ENCODE measurements at regions not wholly inside any gene's neighbourhood (a gene's known extent, or its start where the extent isn't known, plus 50 kb on each side); places are given as distances from the start of the nearest gene placed in this dataset.
A peak's percentile ranks its signal among the peaks of the same experiment; 100 is the strongest.

DNA sequence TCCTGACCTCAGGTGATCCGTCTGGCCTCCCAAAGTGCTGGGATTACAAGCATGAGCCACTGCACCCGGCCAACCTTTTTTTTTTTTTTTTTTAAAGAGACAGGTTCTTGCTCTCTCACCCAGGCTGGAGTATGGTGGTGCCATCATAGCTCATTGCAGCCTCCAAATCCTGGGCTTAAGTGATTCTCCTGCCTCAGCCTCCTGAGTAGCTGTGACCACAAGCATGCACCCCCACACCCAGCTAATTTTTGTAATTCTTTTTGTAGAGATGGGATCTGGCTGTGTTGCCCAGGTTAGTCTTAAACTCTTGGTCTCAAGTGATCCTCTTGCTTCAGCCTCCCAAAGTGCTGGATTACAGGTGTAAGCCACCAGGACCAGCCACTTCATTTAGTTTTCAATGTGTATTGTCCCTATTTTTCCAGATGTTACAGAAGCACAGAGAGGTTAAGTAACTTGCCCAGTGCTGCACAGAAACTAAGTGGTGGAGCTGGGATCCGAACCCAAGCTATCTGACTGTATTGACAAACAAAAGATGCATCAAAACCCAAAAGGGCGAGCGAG lies 55.6 kb upstream of the GRK3 start:
- no peaks in the 10 kb centered on the region for H3K36me3 ChIP-seq
- no peak overlapping the region for H3K4me3 ChIP-seq
- TF ChIP-seq, protein P1, sequence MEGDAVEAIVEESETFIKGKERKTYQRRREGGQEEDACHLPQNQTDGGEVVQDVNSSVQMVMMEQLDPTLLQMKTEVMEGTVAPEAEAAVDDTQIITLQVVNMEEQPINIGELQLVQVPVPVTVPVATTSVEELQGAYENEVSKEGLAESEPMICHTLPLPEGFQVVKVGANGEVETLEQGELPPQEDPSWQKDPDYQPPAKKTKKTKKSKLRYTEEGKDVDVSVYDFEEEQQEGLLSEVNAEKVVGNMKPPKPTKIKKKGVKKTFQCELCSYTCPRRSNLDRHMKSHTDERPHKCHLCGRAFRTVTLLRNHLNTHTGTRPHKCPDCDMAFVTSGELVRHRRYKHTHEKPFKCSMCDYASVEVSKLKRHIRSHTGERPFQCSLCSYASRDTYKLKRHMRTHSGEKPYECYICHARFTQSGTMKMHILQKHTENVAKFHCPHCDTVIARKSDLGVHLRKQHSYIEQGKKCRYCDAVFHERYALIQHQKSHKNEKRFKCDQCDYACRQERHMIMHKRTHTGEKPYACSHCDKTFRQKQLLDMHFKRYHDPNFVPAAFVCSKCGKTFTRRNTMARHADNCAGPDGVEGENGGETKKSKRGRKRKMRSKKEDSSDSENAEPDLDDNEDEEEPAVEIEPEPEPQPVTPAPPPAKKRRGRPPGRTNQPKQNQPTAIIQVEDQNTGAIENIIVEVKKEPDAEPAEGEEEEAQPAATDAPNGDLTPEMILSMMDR (IDR thresholded peaks at IDR 0.05), result no peak
- no peak for TF ChIP-seq POLR2A (IDR thresholded peaks at IDR 0.05)
- DNase-seq, result no peak
- H3K9me3 ChIP-seq, result no peaks in the 10 kb centered on the region
- no peaks in the 10 kb centered on the region for H3K4me1 ChIP-seq
- intact Hi-C loops (cut with DNase I; ENCODE audit: low total_unique reads), result no loop called here
- H3K27me3 ChIP-seq, result no peaks in the 10 kb centered on the region
- H3K27ac ChIP-seq, result peak overlapping the region; percentile 18 to 49

DNA sequence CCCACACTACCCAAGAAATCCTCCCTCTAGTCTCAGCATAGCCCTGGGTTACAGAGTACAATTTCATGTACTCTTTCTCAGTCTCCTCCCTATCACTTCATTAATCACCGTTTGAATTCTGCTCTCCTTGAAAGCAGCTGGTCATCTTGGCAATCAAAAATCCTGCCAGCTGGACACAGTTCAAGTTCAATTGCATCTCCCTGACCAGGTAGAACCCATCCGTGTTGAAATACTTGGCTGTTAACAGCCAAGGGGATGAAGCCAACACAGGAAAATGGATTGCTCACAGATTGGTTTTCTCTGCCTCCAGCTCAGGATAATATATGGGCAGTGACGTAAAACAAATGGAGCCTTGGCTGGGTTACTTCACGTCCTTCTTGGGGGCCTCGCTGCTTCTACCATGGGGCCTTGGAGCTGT lies 55.1 kb upstream of the GRK3 start:
- Histone ChIP-seq H3K27me3 (no peaks in the 10 kb centered on the region), H3K4me1 (no peaks in the 10 kb centered on the region), H3K36me3 (no peaks in the 10 kb centered on the region), H3K27ac (peak overlapping the region; percentile 18 to 49), H3K9me3 (no peaks in the 10 kb centered on the region), H3K4me3 (no peak overlapping the region)
- intact Hi-C loops (cut with DNase I; ENCODE audit: low total_unique reads), result no loop called here
- DNase-seq, result peak; percentile 77 to 87
- no peak for TF ChIP-seq POLR2A (IDR thresholded peaks at IDR 0.05)
- TF ChIP-seq, protein P1 (IDR thresholded peaks at IDR 0.05), result no peak

DNA sequence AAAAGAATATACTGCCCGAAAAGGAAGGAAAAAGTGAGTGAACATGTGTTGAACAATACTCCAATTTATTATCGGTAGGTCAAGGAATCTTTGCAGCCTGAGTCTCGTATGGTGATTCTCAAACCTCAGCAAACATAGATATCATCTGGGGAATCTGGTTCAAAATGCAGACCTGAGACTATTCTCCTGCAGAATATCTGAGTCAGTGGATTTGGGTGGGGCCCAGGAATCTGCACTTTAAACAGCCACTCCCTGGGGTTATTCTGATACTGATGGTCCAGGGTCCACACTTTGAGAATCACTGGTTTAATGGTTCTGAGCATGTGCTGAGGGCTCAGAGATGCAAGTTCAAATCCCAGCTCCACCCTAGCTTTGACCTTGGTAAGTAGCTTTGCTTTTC lies 53.6 kb upstream of the GRK3 start:
- H3K4me1 ChIP-seq, result no peaks in the 10 kb centered on the region
- TF ChIP-seq, protein P1 (IDR thresholded peaks at IDR 0.05), result no peak
- no peak for TF ChIP-seq POLR2A (IDR thresholded peaks at IDR 0.05)
- H3K27me3 ChIP-seq, result no peaks in the 10 kb centered on the region
- H3K9me3 ChIP-seq, result no peaks in the 10 kb centered on the region
- H3K27ac ChIP-seq, result no peak overlapping the region
- DNase-seq, result no peak
- H3K4me3 ChIP-seq, result no peak overlapping the region
- intact Hi-C loops (cut with DNase I; ENCODE audit: low total_unique reads), result no loop called here
- H3K36me3 ChIP-seq, result no peaks in the 10 kb centered on the region

GRCh38 chr22:25511725-25512124 lies 52.8 kb upstream of the GRK3 start:
- no peaks in the 10 kb centered on the region for H3K9me3 ChIP-seq
- no peaks in the 10 kb centered on the region for H3K36me3 ChIP-seq

DNA sequence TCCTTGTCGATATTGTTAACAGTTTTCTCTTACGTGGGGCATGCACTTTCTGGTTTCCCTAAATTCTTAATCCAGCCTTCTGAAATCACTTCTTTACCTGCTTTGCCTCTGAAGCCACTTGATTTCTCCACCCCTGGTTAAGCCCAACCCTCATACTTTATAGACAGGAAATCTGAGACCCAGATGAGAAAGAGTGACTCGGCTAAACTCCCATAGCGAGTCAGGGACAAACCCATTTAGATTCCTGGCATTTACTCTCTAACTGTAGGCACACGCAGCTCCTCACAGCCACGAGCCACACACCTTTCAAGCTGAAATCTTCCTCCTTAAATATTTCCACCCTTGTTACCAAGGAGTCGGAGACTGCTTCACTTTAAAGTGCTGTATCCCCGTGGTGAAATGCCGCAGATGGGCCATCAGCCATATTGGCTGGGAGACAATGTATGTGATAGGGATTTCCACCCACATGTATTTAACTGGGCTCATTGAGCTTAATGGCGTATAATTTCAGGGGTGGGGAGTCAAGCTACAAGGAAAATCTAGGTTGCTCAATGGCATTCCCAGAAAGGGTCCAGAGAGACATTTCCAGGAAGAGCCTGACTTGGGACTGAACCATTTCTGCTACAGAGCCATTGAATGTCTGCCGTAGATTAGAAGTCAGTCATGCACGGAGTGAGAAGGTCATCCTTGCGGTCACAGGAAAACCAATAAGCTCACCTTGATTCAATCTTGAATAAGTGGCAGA lies 49.9 kb upstream of the GRK3 start:
- Histone ChIP-seq H3K9me3 (no peaks in the 10 kb centered on the region), H3K27me3 (no peaks in the 10 kb centered on the region), H3K27ac (no peak overlapping the region), H3K4me3 (no peak overlapping the region), H3K36me3 (no peaks in the 10 kb centered on the region), H3K4me1 (no peaks in the 10 kb centered on the region)
- intact Hi-C loops (cut with DNase I; ENCODE audit: low total_unique reads), result no loop called here
- DNase-seq, result no peak
- no peak for TF ChIP-seq POLR2A (IDR thresholded peaks at IDR 0.05)
- TF ChIP-seq, protein P1 (IDR thresholded peaks at IDR 0.05), result no peak

More at GRCh38 chr22:25511725-25512124, 52.8 kb upstream of the GRK3 start:
- Histone ChIP-seq H3K4me1 (no peaks in the 10 kb centered on the region), H3K27ac (no peak overlapping the region), H3K4me3 (no peak overlapping the region), H3K27me3 (no peaks in the 10 kb centered on the region)
- no peak for DNase-seq
- TF ChIP-seq, protein P1 (IDR thresholded peaks at IDR 0.05), result no peak
- no peak for TF ChIP-seq POLR2A (IDR thresholded peaks at IDR 0.05)
- intact Hi-C loops (cut with DNase I; ENCODE audit: low total_unique reads), result no loop called here
